HG02884 (cell line): ENCODE measurements at regions not wholly inside any gene's neighbourhood (a gene's known extent, or its start where the extent isn't known, plus 50 kb on each side); places are given as distances from the start of the nearest gene placed in this dataset.

ENCODE experiments used
- ATAC-seq: cut with Tn5 transposase; IDR thresholded peaks from one replicate; pipeline ENCODE4 v1.9.1; 2021; ENCODE audit warnings: mild to moderate bottlenecking, moderate library complexity; ENCODE audit not compliant: unreplicated experiment

GRCh38 chr6:80771941-80772340, 665.5 kb downstream of the BCKDHB start:
- ATAC-seq = no peak

GRCh38 chr6:80769106-80769505, 662.6 kb downstream of the BCKDHB start:
- ATAC-seq = no peak

- ATAC-seq = no peak
Observed at GRCh38 chr6:80767808-80768207, 661.3 kb downstream of the BCKDHB start.

- ATAC-seq = no peak
Observed at GRCh38 chr6:80744213-80744612, 637.7 kb downstream of the BCKDHB start.

GRCh38 chr6:80742481-80742880, 636.0 kb downstream of the BCKDHB start:
- ATAC-seq = no peak

- ATAC-seq = no peak
Observed at GRCh38 chr6:80733641-80734040, 627.2 kb downstream of the BCKDHB start.

GRCh38 chr6:80728830-80729229, 622.4 kb downstream of the BCKDHB start:
- ATAC-seq = no peak

- no peak for ATAC-seq
Observed at GRCh38 chr6:80728101-80728750, 621.8 kb downstream of the BCKDHB start.

GRCh38 chr6:80725156-80725930, 618.9 kb downstream of the BCKDHB start:
- no peak for ATAC-seq

- ATAC-seq = no peak
Observed at GRCh38 chr6:80720824-80721223, 614.4 kb downstream of the BCKDHB start.

GRCh38 chr6:80714513-80714912, 608.0 kb downstream of the BCKDHB start:
- no peak for ATAC-seq

GRCh38 chr6:80698459-80698858, 592.0 kb downstream of the BCKDHB start:
- ATAC-seq = no peak

- no peak for ATAC-seq
Observed at GRCh38 chr6:80696268-80696667, 589.8 kb downstream of the BCKDHB start.

GRCh38 chr6:80690551-80691131, 584.2 kb downstream of the BCKDHB start:
- ATAC-seq = no peak

- no peak for ATAC-seq
Observed at GRCh38 chr6:80689716-80690395, 583.4 kb downstream of the BCKDHB start.

GRCh38 chr6:80679992-80680391, 573.5 kb downstream of the BCKDHB start:
- ATAC-seq = no peak

GRCh38 chr6:80676386-80676785, 569.9 kb downstream of the BCKDHB start:
- ATAC-seq = no peak

- no peak for ATAC-seq
Observed at GRCh38 chr6:80674669-80675068, 568.2 kb downstream of the BCKDHB start.

GRCh38 chr6:80673367-80673766, 566.9 kb downstream of the BCKDHB start:
- ATAC-seq = no peak

- ATAC-seq = no peak
Observed at GRCh38 chr6:80667006-80667405, 560.5 kb downstream of the BCKDHB start.

- ATAC-seq = no peak
Observed at GRCh38 chr6:80658926-80659325, 552.5 kb downstream of the BCKDHB start.

GRCh38 chr6:80647156-80647555, 540.7 kb downstream of the BCKDHB start:
- ATAC-seq = no peak
